Activated CD8-positive, alpha-beta T cell treated with anti-CD3 and anti-CD28 coated beads for 36 hours (primary cell): ENCODE measurements at regions not wholly inside any gene's neighbourhood (a gene's known extent, or its start where the extent isn't known, plus 50 kb on each side); places are given as distances from the start of the nearest gene placed in this dataset.

Source experiments
- ATAC-seq: fragments of 200-7000 bp; cut with Tn5 transposase; one replicate; pipeline ENCODE4 v1.10.0; 2021; ENCODE audit warnings: mild to moderate bottlenecking, moderate library complexity
- CTCF ChIA-PET: fragments of 350-600 bp; sonication (Branson Sonifier 250); formaldehyde crosslinking; loops from one replicate; lab custom pipeline; 2021; ENCODE audit warnings: antibody characterized with exemption; lab: Charles Lee
- POLR2A ChIA-PET: fragments of 350-600 bp; sonication (Branson Sonifier 250); formaldehyde crosslinking; loops from one replicate; lab custom pipeline; 2021; ENCODE audit warnings: antibody characterized with exemption; lab: Charles Lee
- DNase-seq: peaks from one replicate; pipeline ENCODE4 v3.0.0-alpha.2; 2020
- H3K27ac Mint-ChIP-seq: one replicate; pipeline ENCODE4 v1.8.0; 2021; ENCODE audit warnings: mild to moderate bottlenecking, mixed read lengths
- H3K27me3 Mint-ChIP-seq: one replicate; pipeline ENCODE4 v1.8.0; 2021; ENCODE audit warnings: mixed read lengths
- H3K36me3 Mint-ChIP-seq: one replicate; pipeline ENCODE4 v1.8.0; 2021; ENCODE audit warnings: low read depth, mixed read lengths
- H3K4me1 Mint-ChIP-seq: one replicate; pipeline ENCODE4 v1.8.0; 2021; ENCODE audit warnings: low read depth, mixed read lengths
- H3K4me3 Mint-ChIP-seq: one replicate; pipeline ENCODE4 v1.8.0; 2021; ENCODE audit warnings: mild to moderate bottlenecking, moderate library complexity, mixed read lengths
- H3K9me3 Mint-ChIP-seq: one replicate; pipeline ENCODE4 v1.8.0; 2021; ENCODE audit warnings: mixed read lengths
- CTCF ChIP-seq: fragments of 200-600 bp; IDR thresholded peaks from one replicate; pipeline ENCODE4 v1.8.0; 2022; ENCODE audit warnings: antibody characterized with exemption, mild to moderate bottlenecking
- intact Hi-C: fragments of 100-400 bp; cut with micrococcal nuclease; formaldehyde crosslinking; loops from one replicate; pipeline ENCODE4 v1.10.0; 2022

- Mint-ChIP-seq H3K4me1 (no peaks in the 10 kb centered on the region), H3K4me3 (no peak overlapping the region), H3K27ac (no peak overlapping the region), H3K27me3 (peaks cover 2% of the 10 kb centered on the region), H3K9me3 (no peaks in the 10 kb centered on the region), H3K36me3 (no peaks in the 10 kb centered on the region)
- ATAC-seq = no peak
- TF ChIP-seq CTCF = no peak
- intact Hi-C loops = no loop called here
- CTCF ChIA-PET = no interaction called here
- no peak for DNase-seq
- POLR2A ChIA-PET = no interaction called here
Observed at GRCh38 chr13:78376033-78376432, 227.3 kb downstream of the POU4F1 start.

- no peak for DNase-seq
- no peak overlapping the region for H3K4me3 Mint-ChIP-seq
- no peak for ATAC-seq
- no peak for TF ChIP-seq CTCF
- intact Hi-C loops = no loop called here
- ChIA-PET CTCF (no interaction called here), POLR2A (no interaction called here)
- no peak overlapping the region for H3K27ac Mint-ChIP-seq
- H3K36me3 Mint-ChIP-seq = no peaks in the 10 kb centered on the region
- no peaks in the 10 kb centered on the region for H3K27me3 Mint-ChIP-seq
- no peaks in the 10 kb centered on the region for H3K9me3 Mint-ChIP-seq
- no peaks in the 10 kb centered on the region for H3K4me1 Mint-ChIP-seq
Observed at GRCh38 chr13:78372581-78372980, 230.8 kb downstream of the POU4F1 start.

- H3K4me1 Mint-ChIP-seq = no peaks in the 10 kb centered on the region
- H3K27me3 Mint-ChIP-seq = no peaks in the 10 kb centered on the region
- no peak overlapping the region for H3K27ac Mint-ChIP-seq
- no peak for TF ChIP-seq CTCF
- ATAC-seq (no peak), DNase-seq (no peak)
- intact Hi-C loops = no loop called here
- POLR2A ChIA-PET = no interaction called here
- H3K4me3 Mint-ChIP-seq = no peak overlapping the region
- H3K36me3 Mint-ChIP-seq = no peaks in the 10 kb centered on the region
- CTCF ChIA-PET = no interaction called here
- no peaks in the 10 kb centered on the region for H3K9me3 Mint-ChIP-seq
Observed at GRCh38 chr13:78370231-78370630, 233.1 kb downstream of the POU4F1 start.

GRCh38 chr13:78364711-78365110 is 238.6 kb downstream of the POU4F1 start:
- ATAC-seq = no peak
- POLR2A ChIA-PET = no interaction called here

GRCh38 chr13:78341032-78341431 is 262.3 kb downstream of the POU4F1 start:
- CTCF ChIA-PET = no interaction called here
- no peak for DNase-seq
- Mint-ChIP-seq H3K4me1 (no peaks in the 10 kb centered on the region), H3K27me3 (no peaks in the 10 kb centered on the region), H3K9me3 (no peaks in the 10 kb centered on the region), H3K27ac (no peak overlapping the region), H3K4me3 (no peak overlapping the region), H3K36me3 (no peaks in the 10 kb centered on the region)
- POLR2A ChIA-PET = no interaction called here
- ATAC-seq = no peak
- intact Hi-C loops = no loop called here
- no peak for TF ChIP-seq CTCF

More at GRCh38 chr13:78364711-78365110, 238.6 kb downstream of the POU4F1 start:
- Mint-ChIP-seq H3K36me3 (no peaks in the 10 kb centered on the region), H3K27ac (no peak overlapping the region), H3K4me3 (no peak overlapping the region), H3K27me3 (no peaks in the 10 kb centered on the region), H3K9me3 (no peaks in the 10 kb centered on the region), H3K4me1 (no peaks in the 10 kb centered on the region)
- no peak for TF ChIP-seq CTCF
- intact Hi-C loops = no loop called here
- no peak for DNase-seq
- CTCF ChIA-PET = no interaction called here
